ENCODE measurements at regions not wholly inside any gene's neighbourhood (a gene's known extent, or its start where the extent isn't known, plus 50 kb on each side); places are given as distances from the start of the nearest gene placed in this dataset.

GRCh38 chr13:74892096-74892495 lies 589.9 kb downstream of the TBC1D4 start:
- ChIA-PET CTCF (no interaction called here), POLR2A (no interaction called here)
- H3K4me3 ChIP-seq (ENCODE audit: low read depth in 2 of 2, low read length in 2 of 2): no peak overlapping the region
- intact Hi-C loops (cut with micrococcal nuclease; ENCODE audit: unreplicated experiment) (no loop called here), in situ Hi-C loops (cut with HindIII; ENCODE audit: low pct_unique_long_range_greater_than_20kb, low sequenced_read_pairs) (no loop called here)
- no peak for ATAC-seq
- no TSS peak for BruUV-seq (replicated peaks)
- H3K27ac ChIP-seq (ENCODE audit: low read length): no peak overlapping the region
- no peak for TF ChIP-seq POLR2AphosphoS5 (IDR thresholded peaks at IDR 0.05; ENCODE audit: low read depth, low read length)
- no peak for TF ChIP-seq SIN3A (IDR thresholded peaks at IDR 0.05; ENCODE audit: borderline replicate concordance, insufficient read depth, low read depth, low read length)
- TF ChIP-seq CTCF (IDR thresholded peaks at IDR 0.05): no peak
- TF ChIP-seq TCF7L2 (IDR thresholded peaks at IDR 0.05; ENCODE audit: low read depth, low read length): no peak
- no peak for TF ChIP-seq REST (IDR thresholded peaks at IDR 0.05; ENCODE audit: insufficient read depth in 1 of 2, low read depth in 2 of 2, low read length in 1 of 2)
- H3K9me3 ChIP-seq (ENCODE audit: control insufficient read depth, insufficient read depth, low read depth, low read length): no peaks in the 10 kb centered on the region
- H3K36me3 ChIP-seq (ENCODE audit: control insufficient read depth, insufficient read depth, low read length): no peaks in the 10 kb centered on the region
- no peaks in the 10 kb centered on the region for H3K27me3 ChIP-seq (ENCODE audit: control insufficient read depth, insufficient read depth, low read length)
- no peaks in the 10 kb centered on the region for H3K4me1 ChIP-seq (ENCODE audit: control insufficient read depth, insufficient read depth, low read length)
- no peak for DNase-seq (ENCODE audit: low read depth, low spot score)

- no peak for DNase-seq (ENCODE audit: low read depth, low spot score)
- no peaks in the 10 kb centered on the region for H3K36me3 ChIP-seq (ENCODE audit: control insufficient read depth, insufficient read depth, low read length)
- in situ Hi-C loops (cut with HindIII; ENCODE audit: low pct_unique_long_range_greater_than_20kb, low sequenced_read_pairs) (no loop called here), intact Hi-C loops (cut with micrococcal nuclease; ENCODE audit: unreplicated experiment) (no loop called here)
- CTCF ChIA-PET: interaction anchor here (0.8 kb wide), 1 partner anchor 761 kb away, joined by 4 read pairs; no protein-coding TSS in a partner anchor
- POLR2A ChIA-PET: no interaction called here
- H3K4me3 ChIP-seq (ENCODE audit: low read depth in 2 of 2, low read length in 2 of 2): no peak overlapping the region
- peak; percentile 51; the same call in 1 of the 2 replicates for ATAC-seq
- no peaks in the 10 kb centered on the region for H3K4me1 ChIP-seq (ENCODE audit: control insufficient read depth, insufficient read depth, low read length)
- H3K9me3 ChIP-seq (ENCODE audit: control insufficient read depth, insufficient read depth, low read depth, low read length): no peaks in the 10 kb centered on the region
- no peak for TF ChIP-seq SIN3A (IDR thresholded peaks at IDR 0.05; ENCODE audit: borderline replicate concordance, insufficient read depth, low read depth, low read length)
- TF ChIP-seq POLR2AphosphoS5 (IDR thresholded peaks at IDR 0.05; ENCODE audit: low read depth, low read length): no peak
- no peak for TF ChIP-seq REST (IDR thresholded peaks at IDR 0.05; ENCODE audit: insufficient read depth in 1 of 2, low read depth in 2 of 2, low read length in 1 of 2)
- TF ChIP-seq TCF7L2 (IDR thresholded peaks at IDR 0.05; ENCODE audit: low read depth, low read length): no peak
- no peak for TF ChIP-seq CTCF (IDR thresholded peaks at IDR 0.05)
- H3K27ac ChIP-seq (ENCODE audit: low read length): no peak overlapping the region
- H3K27me3 ChIP-seq (ENCODE audit: control insufficient read depth, insufficient read depth, low read length): no peaks in the 10 kb centered on the region
- no TSS peak for BruUV-seq (replicated peaks)
Measured at GRCh38 chr13:74891610-74892009, 590.4 kb downstream of the TBC1D4 start.

Data from Panc1 (cell line).